Ishikawa (cell line): ENCODE measurements at regions not wholly inside any gene's neighbourhood (a gene's known extent, or its start where the extent isn't known, plus 50 kb on each side); places are given as distances from the start of the nearest gene placed in this dataset.
A peak's percentile ranks its signal among the peaks of the same experiment; 100 is the strongest.

Experiments used
- CEBPB ChIP-seq: IDR thresholded peaks from 2 replicates; pipeline ENCODE4 v1.6.1; 2012
- CREB1 ChIP-seq: IDR thresholded peaks from 2 replicates; pipeline ENCODE4 v1.6.1; 2012; ENCODE audit warnings: low read depth
- EGR1 ChIP-seq: IDR thresholded peaks from 2 replicates; pipeline ENCODE4 v1.6.1; 2012
- EP300 ChIP-seq: IDR thresholded peaks from 2 replicates; pipeline ENCODE4 v1.6.1; 2012; ENCODE audit warnings: borderline replicate concordance
- FOXM1 ChIP-seq: IDR thresholded peaks from 2 replicates; pipeline ENCODE4 v1.6.1; 2012; ENCODE audit warnings: low read depth, borderline replicate concordance
- NFIC ChIP-seq: IDR thresholded peaks from 2 replicates; pipeline ENCODE4 v1.6.1; 2012
- RAD21 ChIP-seq: IDR thresholded peaks from 2 replicates; pipeline ENCODE4 v1.6.1; 2012; ENCODE audit warnings: low read depth
- REST ChIP-seq: IDR thresholded peaks from 2 replicates; pipeline ENCODE4 v1.6.1; 2012; ENCODE audit warnings: low read depth, mild to moderate bottlenecking
- TAF1 ChIP-seq: IDR thresholded peaks from 2 replicates; pipeline ENCODE4 v1.6.1; 2012; ENCODE audit warnings: low read depth, mild to moderate bottlenecking
- TCF12 ChIP-seq: IDR thresholded peaks from 2 replicates; pipeline ENCODE4 v1.6.1; 2012; ENCODE audit warnings: low read depth
- TEAD4 ChIP-seq: IDR thresholded peaks from 2 replicates; pipeline ENCODE4 v1.6.1; 2012
- YY1 ChIP-seq: IDR thresholded peaks from 2 replicates; pipeline ENCODE4 v1.6.1; 2012; ENCODE audit warnings: low read depth
- ZBTB7A ChIP-seq: IDR thresholded peaks from 2 replicates; pipeline ENCODE4 v1.6.1; 2012; ENCODE audit warnings: low read depth
- TF ChIP-seq, protein P1 (sequence below): IDR thresholded peaks from 2 replicates; pipeline ENCODE4 v1.6.1; 2012
- TF ChIP-seq, protein P2 (sequence below): IDR thresholded peaks from 2 replicates; pipeline ENCODE4 v1.6.1; 2012

DNA sequence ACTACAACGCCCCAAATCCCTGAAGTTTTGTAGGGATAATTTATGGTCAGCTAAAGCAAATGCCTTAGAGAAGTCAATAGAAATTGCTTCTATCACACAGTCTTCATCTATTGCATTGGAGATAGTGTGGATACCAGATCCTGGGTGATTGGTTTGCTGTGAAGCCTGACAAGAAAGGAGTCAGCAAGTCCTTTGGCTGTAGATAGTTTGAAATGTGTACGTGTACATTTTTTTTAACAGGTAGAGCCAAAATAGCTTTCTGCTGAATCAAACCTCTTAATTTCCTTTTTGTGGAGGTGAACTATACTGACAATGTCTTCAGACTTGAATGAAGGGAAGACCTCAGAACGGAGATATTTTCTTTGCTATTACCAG, 312.3 kb downstream of the ZBBX start:
- TF ChIP-seq TAF1 (no peak), FOXM1 (no peak), REST (no peak), TEAD4 (no peak), YY1 (no peak), TCF12 (no peak)
- TF ChIP-seq, protein P1, sequence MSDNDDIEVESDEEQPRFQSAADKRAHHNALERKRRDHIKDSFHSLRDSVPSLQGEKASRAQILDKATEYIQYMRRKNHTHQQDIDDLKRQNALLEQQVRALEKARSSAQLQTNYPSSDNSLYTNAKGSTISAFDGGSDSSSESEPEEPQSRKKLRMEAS = no peak

GRCh38 chr3:167066977-167067786, 312.9 kb downstream of the ZBBX start:
- peak; percentile 77 for TF ChIP-seq NFIC
- no peak for TF ChIP-seq RAD21

DNA sequence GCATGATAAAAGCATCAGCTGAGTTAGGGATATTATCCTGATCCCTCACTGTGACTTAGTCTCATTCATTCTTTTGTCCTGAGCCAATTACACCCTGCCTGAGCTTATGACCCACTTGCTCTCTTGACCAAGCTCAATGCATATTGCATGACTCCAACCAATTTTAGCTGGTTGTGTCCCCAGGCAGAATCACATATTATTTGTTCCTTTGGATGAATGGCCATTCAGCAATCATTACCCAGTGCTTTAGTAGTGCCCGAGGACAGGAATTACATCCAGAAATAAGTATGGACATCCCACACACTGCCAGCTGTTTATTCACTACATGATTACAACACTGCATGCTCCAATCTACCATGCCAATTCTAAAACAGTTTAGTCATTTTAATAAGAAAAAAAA, 322.5 kb downstream of the ZBBX start:
- TF ChIP-seq REST = no peak
- TF ChIP-seq TAF1 = no peak
- TF ChIP-seq EP300 = no peak
- no peak for TF ChIP-seq CREB1
- TF ChIP-seq TEAD4 = no peak

GRCh38 chr3:167054926-167055325, 325.2 kb downstream of the ZBBX start:
- TF ChIP-seq, protein P2, sequence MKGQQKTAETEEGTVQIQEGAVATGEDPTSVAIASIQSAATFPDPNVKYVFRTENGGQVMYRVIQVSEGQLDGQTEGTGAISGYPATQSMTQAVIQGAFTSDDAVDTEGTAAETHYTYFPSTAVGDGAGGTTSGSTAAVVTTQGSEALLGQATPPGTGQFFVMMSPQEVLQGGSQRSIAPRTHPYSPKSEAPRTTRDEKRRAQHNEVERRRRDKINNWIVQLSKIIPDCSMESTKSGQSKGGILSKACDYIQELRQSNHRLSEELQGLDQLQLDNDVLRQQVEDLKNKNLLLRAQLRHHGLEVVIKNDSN = no peak
- no peak for TF ChIP-seq TCF12
- TF ChIP-seq TEAD4 = no peak
- TF ChIP-seq NFIC = no peak
- no peak for TF ChIP-seq TAF1
- TF ChIP-seq EGR1 = no peak
- no peak for TF ChIP-seq EP300
- no peak for TF ChIP-seq REST
- no peak for TF ChIP-seq RAD21
- no peak for TF ChIP-seq FOXM1
- TF ChIP-seq CEBPB = no peak
- no peak for TF ChIP-seq ZBTB7A
- TF ChIP-seq, protein P1 = no peak
- no peak for TF ChIP-seq YY1
- TF ChIP-seq CREB1 = no peak

GRCh38 chr3:167051421-167051820, 328.7 kb downstream of the ZBBX start:
- TF ChIP-seq TAF1 (no peak), EGR1 (no peak), REST (no peak), NFIC (no peak), CEBPB (no peak), YY1 (no peak), ZBTB7A (no peak), TCF12 (no peak)
- TF ChIP-seq, protein P1 = no peak
